GM18507 (cell line): ENCODE measurements at regions not wholly inside any gene's neighbourhood (a gene's known extent, or its start where the extent isn't known, plus 50 kb on each side); places are given as distances from the start of the nearest gene placed in this dataset.

ENCODE experiments used
- DNase-seq: peaks from one replicate; pipeline ENCODE4 v3.0.0; 2011; ENCODE audit warnings: low read depth; ENCODE audit not compliant: insufficient read length; ENCODE audit errors: extremely low spot score
- FAIRE-seq: peaks from 2 replicates; lab custom pipeline; 2011; peaks lifted over from hg19 to GRCh38; lab: Jason Lieb, UNC

DNA sequence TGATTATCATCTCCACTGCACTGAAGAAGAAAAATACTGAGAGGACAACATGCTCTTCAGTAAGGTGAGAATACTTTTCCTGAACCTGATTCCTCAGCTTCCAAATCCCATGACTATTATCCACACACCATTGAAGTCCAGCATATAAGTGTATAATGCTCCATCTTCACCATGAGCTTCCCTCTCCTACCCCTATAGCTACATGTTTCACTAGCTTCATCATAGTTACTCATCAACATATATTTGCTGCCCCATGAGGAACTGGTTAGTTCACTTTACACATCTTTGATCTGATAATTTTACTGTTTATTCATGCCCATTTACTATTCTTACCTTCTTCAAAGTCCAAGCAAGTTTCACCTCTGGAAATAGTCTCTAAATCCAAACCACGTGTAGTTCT is 908.5 kb upstream of the SEMA6D start:
- FAIRE-seq (no peak), DNase-seq (no peak)

DNA sequence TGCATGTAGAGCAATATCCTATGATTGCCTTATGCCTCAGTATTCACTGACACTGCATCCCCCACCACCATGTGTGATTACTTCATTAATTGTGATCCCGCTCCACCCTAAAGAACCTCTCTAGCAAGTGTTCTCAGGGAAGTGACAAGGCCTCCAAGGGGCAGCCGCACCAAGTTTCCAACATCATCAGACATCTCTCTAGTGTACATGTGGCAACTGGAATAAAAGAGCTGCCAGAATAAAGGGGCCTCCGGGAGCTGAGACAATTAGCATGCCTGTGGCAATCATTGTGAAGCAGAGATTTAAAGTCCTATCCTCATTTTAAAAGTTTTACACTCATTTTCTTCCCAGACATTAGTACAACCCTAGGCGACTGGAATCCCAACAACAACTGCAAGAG is 902.1 kb upstream of the SEMA6D start:
- no peak for FAIRE-seq
- DNase-seq, result no peak

DNA sequence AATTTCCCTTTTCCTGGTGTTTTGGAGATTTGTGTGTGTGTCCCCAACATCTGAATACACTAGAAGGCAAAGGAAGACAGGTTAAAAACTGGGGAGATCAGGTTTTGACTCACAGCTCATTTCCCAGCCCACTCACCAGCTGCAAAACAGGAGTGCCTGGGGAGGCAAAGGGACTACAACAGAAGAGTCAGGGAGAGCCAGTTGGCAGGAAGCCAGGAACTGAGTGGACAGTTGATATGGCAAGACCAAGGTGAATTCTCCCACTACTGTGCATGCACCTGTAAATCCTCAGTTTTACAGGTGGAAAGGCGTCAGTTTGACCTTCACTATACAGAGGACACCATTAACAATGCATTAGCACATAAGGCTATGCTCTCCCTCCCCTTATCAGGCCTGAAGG is 901.5 kb upstream of the SEMA6D start:
- DNase-seq (no peak), FAIRE-seq (no peak)

DNA sequence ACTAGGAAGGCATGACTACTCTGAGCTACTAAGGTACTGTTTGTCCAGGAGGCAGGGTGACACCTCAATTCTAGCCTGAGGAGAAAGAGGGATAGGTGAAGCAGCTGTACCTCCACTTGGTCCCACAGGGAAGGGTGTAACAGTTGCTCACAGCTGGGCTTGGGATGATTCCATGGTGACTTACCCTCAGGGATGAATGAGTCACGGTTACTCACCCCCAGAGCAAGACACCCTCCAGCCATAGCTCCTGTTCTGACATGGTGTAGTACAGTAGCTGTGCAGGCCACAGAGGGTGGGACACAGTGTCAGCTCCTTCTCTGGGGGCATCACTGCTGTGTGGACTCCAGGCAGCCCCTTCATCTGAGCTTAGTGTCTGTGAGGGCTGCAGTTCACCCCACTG is 868.6 kb upstream of the SEMA6D start:
- FAIRE-seq, result no peak
- DNase-seq, result no peak

DNA sequence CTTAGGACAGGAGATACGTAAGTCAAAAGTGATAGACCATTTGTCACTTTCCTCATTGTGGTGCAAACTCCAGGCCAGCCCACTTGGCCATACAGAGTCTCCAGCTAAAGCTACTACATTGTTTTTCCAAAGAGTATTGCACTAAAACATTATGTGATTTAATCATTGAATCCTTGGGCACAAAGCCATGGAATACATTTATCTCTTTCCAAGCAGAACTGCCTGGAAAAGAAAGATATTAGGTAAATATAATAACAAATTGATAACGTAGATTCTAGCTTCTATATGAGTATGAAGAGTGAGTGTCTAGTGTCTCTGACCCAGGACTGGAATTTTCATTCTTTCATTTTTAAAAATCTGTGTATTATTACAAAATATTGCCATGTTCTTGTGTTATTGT is 863.7 kb upstream of the SEMA6D start:
- no peak for DNase-seq
- no peak for FAIRE-seq

DNA sequence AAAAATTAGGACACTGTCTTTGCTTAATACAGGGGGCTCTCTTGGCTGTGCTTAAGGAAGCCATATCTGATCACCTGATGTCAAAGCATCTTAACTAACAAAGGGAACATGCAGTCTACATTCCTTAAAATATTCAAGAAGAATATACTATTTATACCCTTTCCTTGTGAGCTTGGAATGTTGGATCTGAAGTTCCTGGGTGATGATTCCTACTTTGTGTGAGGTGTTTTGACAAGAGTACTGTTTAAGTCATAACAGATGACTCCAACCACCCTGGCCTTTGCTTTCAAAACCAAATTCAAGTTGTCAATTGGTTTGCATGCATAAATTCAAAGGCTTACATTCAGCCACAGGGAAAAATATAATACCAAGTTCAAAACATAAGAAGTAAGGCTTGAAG is 862.7 kb upstream of the SEMA6D start:
- no peak for FAIRE-seq
- DNase-seq, result no peak

DNA sequence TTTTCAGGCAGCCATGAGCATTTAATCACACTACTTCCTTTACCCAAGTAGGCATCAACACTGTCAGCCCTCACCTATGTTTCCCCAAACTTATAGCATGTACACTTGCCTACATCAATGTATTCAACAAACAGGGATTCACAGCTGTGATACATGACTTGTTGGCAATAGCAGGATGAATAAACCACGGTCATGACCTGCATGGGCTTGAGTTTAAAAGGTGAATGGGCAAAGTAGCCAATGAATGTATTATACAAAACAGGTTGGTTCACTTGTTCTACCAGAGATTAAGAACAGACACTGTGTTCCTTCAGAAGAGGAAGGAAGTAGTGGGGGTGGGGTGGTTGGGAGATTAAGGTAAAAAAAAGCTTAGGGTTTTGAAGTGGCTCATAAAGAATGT is 861.9 kb upstream of the SEMA6D start:
- FAIRE-seq (no peak), DNase-seq (no peak)

DNA sequence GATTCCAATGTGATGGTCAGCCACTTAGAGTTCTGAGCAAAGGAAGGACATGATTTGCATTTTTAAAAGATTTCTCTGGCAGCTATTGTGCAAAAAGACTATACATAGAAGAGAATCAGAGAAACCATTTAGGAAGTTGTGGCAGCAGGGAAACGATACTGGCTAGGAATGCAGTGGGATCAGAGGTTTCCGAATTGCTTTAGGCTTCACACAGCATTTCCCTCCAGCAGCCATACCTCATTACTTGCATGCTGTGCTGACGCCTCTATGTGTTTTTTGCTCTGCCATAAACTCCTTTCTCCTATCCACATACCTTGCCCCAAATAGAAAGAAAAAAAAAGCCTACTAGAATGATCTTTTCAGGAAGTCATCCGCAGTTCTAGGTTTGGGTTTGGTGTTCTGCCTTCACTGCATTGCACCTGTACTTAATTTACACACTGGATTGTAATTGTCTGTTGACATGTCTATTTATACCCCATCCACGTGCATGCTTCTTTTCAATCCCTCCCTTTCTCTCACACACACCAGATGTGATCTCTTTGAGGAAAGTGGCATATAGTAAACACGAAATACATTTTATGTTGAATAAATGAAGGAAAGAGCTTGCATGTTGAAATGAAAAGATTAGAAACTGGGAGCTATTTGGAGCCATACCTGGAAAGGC is 860.3 kb upstream of the SEMA6D start:
- no peak for FAIRE-seq
- no peak for DNase-seq

DNA sequence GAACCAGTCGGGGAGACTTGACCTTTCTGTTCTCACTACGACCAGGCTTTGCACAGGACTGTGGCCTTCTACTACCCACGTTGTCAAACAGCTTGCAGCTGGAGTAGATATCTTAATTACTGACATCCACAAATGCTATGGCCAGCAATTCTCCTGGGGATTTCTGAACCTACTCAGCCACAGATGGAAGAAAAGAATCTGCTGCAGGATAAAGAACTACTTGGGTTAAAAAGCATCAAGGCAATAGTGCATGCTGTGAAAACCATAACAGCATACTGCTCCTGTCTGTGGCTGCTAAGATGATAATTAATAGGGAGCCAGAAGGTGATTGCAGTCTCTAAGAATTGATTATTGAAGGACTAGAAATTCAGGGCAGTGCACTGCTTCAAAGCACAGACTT is 859.2 kb upstream of the SEMA6D start:
- FAIRE-seq (no peak), DNase-seq (no peak)

DNA sequence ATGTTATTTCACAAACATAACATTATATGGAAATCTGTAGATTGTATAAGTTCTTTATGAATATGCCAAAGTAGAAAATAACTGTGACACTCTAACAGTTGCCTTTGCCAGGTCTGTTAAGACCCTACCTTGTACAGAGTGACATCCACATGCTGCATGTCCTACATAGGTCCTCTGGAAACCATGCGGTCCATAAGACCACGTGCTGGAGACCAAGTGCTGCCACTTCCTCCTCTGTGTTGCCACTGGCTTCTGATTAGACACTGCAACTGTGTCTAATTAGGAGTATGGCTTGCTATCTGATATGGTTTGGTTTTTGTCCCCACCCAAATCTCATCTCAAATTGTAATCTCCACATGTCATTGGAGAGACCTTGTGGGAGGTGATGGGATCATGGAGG is 855.5 kb upstream of the SEMA6D start:
- FAIRE-seq, result no peak
- DNase-seq, result no peak

DNA sequence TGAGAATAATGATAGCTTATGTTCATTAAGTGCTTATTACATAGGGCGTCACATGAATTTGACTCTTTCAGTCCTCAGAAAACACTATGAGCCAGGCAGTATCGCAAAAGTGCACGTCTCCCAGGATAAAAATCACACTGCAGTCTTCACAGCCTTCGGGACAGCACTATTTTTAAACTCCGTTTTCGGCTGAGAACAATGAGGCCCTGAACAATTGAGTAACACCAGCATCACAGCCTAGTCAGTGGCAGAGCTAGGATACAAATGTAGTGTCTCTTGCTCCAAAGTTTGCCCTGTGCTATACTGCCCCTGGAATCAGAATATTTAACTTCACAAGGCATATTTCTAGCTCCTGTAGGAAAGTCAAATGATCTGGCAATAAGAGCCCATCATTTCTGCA is 852.1 kb upstream of the SEMA6D start:
- DNase-seq (no peak), FAIRE-seq (no peak)

DNA sequence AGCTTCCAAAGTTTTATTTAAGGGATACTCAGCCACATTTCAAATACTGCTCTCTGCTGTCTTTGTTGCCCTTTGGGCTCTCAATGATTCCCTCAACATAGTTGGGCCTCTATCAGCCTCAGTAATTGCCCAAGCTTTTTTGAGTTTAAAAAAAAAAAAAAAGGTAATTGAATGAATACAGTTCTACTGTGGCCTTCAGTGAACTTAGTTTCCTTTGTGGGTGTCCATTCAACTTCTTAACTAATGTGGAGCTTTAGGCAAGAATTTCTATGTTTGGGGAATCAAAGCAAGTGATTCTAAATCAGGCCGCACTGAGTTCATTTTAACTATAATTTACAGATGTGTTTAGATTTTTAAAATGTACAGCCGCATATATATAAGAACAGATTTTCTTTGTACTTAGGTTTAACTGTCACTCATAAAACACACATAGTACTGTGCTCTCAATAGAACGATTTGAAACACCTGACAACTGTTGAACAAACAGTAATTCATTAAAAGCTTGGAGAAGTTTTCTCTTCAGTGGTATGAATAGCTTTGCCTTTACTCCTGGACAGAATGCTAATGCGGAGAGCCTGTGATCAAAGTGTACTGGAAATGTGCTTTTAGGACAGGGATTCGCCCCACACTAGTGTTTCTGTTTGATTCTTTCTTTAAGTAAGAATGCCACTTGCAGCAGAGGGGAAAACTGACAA is 844.9 kb upstream of the SEMA6D start:
- DNase-seq (no peak), FAIRE-seq (no peak)

DNA sequence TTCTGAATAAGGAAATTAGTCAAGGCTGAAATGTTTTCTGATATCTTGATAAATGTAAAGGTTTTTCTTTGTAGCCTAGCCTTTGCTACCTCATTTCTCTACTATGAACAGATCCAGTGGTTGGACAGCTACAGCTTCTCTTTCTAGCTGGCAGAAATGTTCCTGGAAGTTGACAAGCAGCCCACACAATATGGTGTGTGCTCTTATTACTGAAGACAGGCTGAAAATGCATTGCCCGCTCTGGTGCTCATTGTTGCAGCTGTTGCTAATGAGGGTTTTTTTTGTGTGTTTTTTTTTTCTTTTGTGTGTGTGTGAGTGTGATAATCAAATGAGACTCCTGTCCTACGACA is 844.3 kb upstream of the SEMA6D start:
- FAIRE-seq (no peak), DNase-seq (no peak)

DNA sequence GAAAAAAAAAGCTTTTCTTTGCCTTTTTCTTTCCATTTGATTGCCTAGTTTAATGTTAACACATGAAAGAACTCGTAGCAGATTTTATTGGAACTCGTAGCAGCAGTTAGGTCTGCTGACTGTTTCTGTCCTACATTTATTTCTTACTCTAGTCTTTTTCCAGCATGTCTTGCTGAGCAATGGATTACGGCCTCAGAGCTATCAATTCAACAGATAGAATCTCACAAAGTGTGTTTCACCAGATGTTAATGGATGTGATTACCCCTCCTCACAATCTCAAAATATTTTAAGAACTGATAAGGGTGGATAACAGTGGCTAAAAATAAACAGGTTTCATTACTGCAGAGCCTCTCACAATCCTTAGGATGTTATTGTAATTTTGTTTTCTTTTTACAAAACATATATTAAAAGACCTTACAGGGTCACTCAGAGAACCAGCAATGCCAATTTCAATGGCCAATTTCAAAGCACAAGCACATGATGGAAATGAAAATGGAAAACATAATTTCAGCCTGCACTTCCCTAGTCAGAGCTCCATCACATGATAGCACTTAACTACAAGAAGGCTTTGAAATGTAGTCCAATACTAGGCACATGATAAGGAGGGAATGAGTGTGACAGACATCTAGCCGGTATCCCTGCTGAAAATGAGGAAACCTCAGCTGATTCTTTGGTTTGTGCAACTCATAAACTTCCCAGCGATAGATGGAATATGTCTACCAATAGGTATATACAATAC is 838.1 kb upstream of the SEMA6D start:
- DNase-seq (no peak), FAIRE-seq (no peak)

DNA sequence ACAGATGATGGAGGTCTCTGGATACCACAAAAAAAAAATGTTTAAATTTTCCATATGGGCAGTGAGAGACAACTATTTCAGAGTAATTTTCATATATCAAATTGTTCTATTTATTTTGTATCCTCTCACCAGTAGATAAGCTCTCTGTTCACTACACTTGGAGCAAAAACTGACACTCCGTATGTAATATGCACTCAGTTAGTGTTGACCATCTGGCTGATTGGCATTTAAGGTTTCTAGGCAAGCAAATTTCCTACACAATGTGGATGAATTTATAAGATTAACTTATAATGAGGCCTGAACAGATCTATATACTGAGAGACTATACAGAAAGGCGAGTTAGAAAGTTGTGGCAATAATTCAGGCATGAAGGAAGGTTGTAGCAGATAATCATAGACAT is 836.5 kb upstream of the SEMA6D start:
- DNase-seq (no peak), FAIRE-seq (no peak)

DNA sequence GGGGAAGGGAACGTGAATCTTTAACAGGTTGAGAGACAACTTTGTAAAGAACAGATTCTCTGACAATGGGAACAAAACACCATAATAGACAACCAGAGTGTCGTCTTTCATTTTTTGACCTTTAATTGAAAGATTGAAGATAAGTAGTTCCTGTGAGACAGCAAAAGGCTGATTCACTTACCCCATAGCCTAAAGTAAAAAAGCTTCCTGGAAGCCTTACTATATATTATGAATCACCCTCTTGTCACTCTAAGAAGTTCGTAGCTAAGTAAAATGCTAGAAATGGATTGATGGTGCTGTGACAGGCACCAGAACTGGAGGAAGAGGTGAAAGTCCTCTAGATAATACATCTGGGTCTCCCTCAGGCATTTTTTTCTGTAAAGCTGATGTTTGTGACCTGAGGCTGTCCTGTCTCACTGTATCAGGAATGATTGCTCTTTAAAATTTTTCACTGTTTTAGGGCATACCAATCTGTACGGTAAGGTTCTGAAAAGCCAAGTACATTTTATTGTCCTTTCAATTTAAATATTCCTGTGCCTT is 824.6 kb upstream of the SEMA6D start:
- DNase-seq (no peak), FAIRE-seq (no peak)

DNA sequence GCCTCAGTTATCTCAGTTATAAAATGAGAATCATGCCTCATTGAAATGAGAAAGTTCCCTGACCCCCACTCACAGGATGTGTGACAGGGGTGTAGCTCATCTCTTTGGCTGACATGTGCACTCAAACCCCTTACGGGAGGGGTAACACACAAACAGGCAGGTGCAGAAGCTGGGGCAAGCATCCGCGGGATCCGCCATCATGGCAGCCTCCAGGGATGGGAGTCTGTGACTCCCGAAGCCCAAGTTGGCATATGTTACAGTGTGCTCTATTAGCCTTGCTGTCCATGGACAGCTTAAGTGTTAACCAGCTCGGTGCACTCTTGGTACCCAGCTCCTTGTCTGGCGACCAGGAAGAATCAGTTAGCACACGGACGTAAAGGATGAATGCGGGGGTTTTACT is 822.7 kb upstream of the SEMA6D start:
- FAIRE-seq (no peak), DNase-seq (no peak)

DNA sequence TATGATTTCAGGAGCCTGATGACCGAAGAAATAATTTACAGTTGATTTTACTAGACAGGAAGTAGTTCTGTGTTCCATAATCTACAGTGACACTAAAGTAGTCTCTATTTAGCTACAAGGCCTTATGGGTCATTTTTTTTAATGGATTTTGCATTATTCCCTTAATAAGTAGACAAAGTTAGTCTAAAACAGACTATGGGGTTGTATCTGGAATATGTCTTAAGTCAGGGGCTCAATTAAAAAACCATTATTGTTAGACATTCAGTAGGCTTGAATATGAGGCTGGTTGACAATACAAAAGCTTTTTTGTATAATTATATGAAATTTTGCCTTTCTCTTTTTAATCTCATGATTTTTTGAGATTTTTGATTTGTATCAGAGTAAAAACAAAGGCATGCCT is 820.0 kb upstream of the SEMA6D start:
- FAIRE-seq (no peak), DNase-seq (no peak)

DNA sequence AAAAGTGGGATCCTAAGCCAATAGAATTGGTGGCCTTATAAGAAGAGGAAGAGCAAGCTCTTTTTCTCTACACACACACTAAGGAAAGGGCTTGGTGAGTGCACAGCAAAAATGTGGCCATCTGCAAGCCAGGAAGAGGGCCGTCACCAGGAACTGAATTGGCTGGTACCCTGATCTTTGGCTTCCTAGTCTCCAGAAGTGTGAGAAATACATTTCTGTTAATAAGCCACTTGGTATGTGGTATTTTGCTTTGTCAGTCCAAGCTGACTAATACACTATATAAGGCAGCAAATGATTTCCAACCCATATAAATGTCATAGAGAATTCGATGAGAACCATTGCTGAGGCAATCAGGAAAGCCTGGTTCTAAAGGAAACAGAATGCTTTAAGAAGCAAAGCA is 816.3 kb upstream of the SEMA6D start:
- no peak for DNase-seq
- FAIRE-seq, result no peak

DNA sequence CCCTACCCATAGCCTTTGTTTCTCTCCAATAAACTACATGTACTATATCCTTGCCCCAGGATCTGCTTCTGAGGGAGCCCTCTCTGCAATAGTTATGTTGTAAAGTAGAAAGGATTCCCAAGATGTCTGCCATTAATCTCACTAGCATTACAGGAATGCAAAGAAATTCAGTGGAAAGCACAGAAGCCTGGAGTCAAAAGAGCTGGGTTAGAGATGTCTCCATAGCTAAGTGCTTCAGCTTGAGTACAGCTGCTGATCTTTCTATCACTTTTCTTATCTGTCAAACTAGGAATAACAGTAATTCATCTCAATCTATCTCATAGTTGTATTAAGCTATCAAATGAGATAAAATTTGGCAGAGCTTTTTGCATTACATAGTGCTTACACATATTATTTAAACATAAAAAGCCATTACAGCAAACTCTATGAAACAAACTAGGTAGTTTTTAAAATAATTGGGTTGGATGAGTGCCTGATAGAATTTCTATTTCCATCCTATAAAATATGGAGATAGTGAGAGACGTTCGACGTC is 799.5 kb upstream of the SEMA6D start:
- FAIRE-seq, result no peak

More for the DNA sequence above, 799.5 kb upstream of the SEMA6D start:
- no peak for DNase-seq
